ENCODE measurements at regions not wholly inside any gene's neighbourhood (a gene's known extent, or its start where the extent isn't known, plus 50 kb on each side); places are given as distances from the start of the nearest gene placed in this dataset.

- Mint-ChIP-seq H3K9me3 (no peaks in the 10 kb centered on the region), H3K36me3 (no peaks in the 10 kb centered on the region), H3K4me1 (no peaks in the 10 kb centered on the region), H3K27ac (no peak overlapping the region), H3K4me3 (no peak overlapping the region), H3K27me3 (ENCODE audit: low read depth) (no peaks in the 10 kb centered on the region)
- TF ChIP-seq ZNF671 (CRISPR knock-in tag; IDR thresholded peaks at IDR 0.05), result no peak
- TF ChIP-seq SOX15 (CRISPR knock-in tag; IDR thresholded peaks at IDR 0.05), result no peak
- TF ChIP-seq PREB (CRISPR knock-in tag; IDR thresholded peaks at IDR 0.05; ENCODE audit: borderline replicate concordance), result no peak
- TF ChIP-seq ZNF121 (CRISPR knock-in tag; IDR thresholded peaks at IDR 0.05), result no peak
- TF ChIP-seq NFATC4 (CRISPR knock-in tag; IDR thresholded peaks at IDR 0.05), result no peak
- no peak for TF ChIP-seq ZNF416 (CRISPR knock-in tag; IDR thresholded peaks at IDR 0.05)
- TF ChIP-seq, protein P1, sequence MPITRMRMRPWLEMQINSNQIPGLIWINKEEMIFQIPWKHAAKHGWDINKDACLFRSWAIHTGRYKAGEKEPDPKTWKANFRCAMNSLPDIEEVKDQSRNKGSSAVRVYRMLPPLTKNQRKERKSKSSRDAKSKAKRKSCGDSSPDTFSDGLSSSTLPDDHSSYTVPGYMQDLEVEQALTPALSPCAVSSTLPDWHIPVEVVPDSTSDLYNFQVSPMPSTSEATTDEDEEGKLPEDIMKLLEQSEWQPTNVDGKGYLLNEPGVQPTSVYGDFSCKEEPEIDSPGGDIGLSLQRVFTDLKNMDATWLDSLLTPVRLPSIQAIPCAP (CRISPR knock-in tag; IDR thresholded peaks at IDR 0.05), result no peak
- TF ChIP-seq, protein P2, sequence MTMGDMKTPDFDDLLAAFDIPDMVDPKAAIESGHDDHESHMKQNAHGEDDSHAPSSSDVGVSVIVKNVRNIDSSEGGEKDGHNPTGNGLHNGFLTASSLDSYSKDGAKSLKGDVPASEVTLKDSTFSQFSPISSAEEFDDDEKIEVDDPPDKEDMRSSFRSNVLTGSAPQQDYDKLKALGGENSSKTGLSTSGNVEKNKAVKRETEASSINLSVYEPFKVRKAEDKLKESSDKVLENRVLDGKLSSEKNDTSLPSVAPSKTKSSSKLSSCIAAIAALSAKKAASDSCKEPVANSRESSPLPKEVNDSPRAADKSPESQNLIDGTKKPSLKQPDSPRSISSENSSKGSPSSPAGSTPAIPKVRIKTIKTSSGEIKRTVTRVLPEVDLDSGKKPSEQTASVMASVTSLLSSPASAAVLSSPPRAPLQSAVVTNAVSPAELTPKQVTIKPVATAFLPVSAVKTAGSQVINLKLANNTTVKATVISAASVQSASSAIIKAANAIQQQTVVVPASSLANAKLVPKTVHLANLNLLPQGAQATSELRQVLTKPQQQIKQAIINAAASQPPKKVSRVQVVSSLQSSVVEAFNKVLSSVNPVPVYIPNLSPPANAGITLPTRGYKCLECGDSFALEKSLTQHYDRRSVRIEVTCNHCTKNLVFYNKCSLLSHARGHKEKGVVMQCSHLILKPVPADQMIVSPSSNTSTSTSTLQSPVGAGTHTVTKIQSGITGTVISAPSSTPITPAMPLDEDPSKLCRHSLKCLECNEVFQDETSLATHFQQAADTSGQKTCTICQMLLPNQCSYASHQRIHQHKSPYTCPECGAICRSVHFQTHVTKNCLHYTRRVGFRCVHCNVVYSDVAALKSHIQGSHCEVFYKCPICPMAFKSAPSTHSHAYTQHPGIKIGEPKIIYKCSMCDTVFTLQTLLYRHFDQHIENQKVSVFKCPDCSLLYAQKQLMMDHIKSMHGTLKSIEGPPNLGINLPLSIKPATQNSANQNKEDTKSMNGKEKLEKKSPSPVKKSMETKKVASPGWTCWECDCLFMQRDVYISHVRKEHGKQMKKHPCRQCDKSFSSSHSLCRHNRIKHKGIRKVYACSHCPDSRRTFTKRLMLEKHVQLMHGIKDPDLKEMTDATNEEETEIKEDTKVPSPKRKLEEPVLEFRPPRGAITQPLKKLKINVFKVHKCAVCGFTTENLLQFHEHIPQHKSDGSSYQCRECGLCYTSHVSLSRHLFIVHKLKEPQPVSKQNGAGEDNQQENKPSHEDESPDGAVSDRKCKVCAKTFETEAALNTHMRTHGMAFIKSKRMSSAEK (CRISPR knock-in tag; IDR thresholded peaks at IDR 0.05; ENCODE audit: borderline replicate concordance), result no peak
- TF ChIP-seq MXD4 (CRISPR knock-in tag; IDR thresholded peaks at IDR 0.05; ENCODE audit: borderline replicate concordance), result no peak
- TF ChIP-seq SMAD4 (CRISPR knock-in tag; IDR thresholded peaks at IDR 0.05), result no peak
- no peak for TF ChIP-seq HMGA2 (CRISPR knock-in tag; IDR thresholded peaks at IDR 0.05)
- no peak for TF ChIP-seq ZMAT4 (CRISPR knock-in tag; IDR thresholded peaks at IDR 0.05)
- TF ChIP-seq CDX4 (CRISPR knock-in tag; IDR thresholded peaks at IDR 0.05; ENCODE audit: borderline replicate concordance), result no peak
- TF ChIP-seq GABPB1 (CRISPR knock-in tag; IDR thresholded peaks at IDR 0.05), result no peak
- TF ChIP-seq NR3C1 (CRISPR knock-in tag; conservative IDR thresholded peaks at IDR 0.05; ENCODE audit: low read depth), result no peak
- no peak for TF ChIP-seq FOXP1 (CRISPR knock-in tag; IDR thresholded peaks at IDR 0.05; ENCODE audit: borderline replicate concordance)
- no peak for TF ChIP-seq ESRRA (CRISPR knock-in tag; IDR thresholded peaks at IDR 0.05; ENCODE audit: borderline replicate concordance)
- TF ChIP-seq, protein P3, sequence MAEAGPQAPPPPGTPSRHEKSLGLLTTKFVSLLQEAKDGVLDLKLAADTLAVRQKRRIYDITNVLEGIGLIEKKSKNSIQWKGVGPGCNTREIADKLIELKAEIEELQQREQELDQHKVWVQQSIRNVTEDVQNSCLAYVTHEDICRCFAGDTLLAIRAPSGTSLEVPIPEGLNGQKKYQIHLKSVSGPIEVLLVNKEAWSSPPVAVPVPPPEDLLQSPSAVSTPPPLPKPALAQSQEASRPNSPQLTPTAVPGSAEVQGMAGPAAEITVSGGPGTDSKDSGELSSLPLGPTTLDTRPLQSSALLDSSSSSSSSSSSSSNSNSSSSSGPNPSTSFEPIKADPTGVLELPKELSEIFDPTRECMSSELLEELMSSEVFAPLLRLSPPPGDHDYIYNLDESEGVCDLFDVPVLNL (CRISPR knock-in tag; IDR thresholded peaks at IDR 0.05; ENCODE audit: borderline replicate concordance, low read depth), result no peak
- TF ChIP-seq ZNF512 (CRISPR knock-in tag; IDR thresholded peaks at IDR 0.05; ENCODE audit: borderline replicate concordance), result no peak
- no peak for TF ChIP-seq NFYB (CRISPR knock-in tag; conservative IDR thresholded peaks at IDR 0.05; ENCODE audit: low read depth)
- ChIA-PET POLR2A (no interaction called here), CTCF (no interaction called here)
- ATAC-seq, result no peak
- DNase-seq (ENCODE audit: low spot score), result no peak
These were observed 468.9 kb downstream of the DTWD2 start for GRCh38 chr5:118519466-118519865.
